SU-DHL-6 (cell line): ENCODE measurements at regions not wholly inside any gene's neighbourhood (a gene's known extent, or its start where the extent isn't known, plus 50 kb on each side); places are given as distances from the start of the nearest gene placed in this dataset.

Source experiments
- H2AFZ ChIP-seq: fragments of 200-600 bp; sonication (generic); 2 replicates; pipeline ENCODE4 v1.6.1; 2014; ENCODE audit warnings: low read depth, mild to moderate bottlenecking, moderate library complexity, mixed read lengths, antibody characterized with exemption, low read length; ENCODE audit not compliant: severe bottlenecking
- H3F3A ChIP-seq: fragments of 200-600 bp; shearing (Covaris generic); 2 replicates; pipeline ENCODE4 v1.6.0; 2016; ENCODE audit warnings: antibody characterized with exemption, mild to moderate bottlenecking; ENCODE audit not compliant: insufficient read depth
- H3K27ac ChIP-seq: fragments of 200-600 bp; sonication (generic); 2 replicates; pipeline ENCODE4 v1.5.1; 2016; ENCODE audit warnings: low read depth, mild to moderate bottlenecking, low read length, moderate library complexity, mixed read lengths
- H3K27me3 ChIP-seq: fragments of 200-600 bp; sonication (generic), shearing (Covaris generic); 2 replicates; pipeline ENCODE4 v1.6.0; 2014; ENCODE audit warnings: mild to moderate bottlenecking, low read length
- H3K36me3 ChIP-seq: fragments of 200-600 bp; sonication (generic); 2 replicates; pipeline ENCODE4 v1.6.1; 2014; ENCODE audit warnings: mild to moderate bottlenecking, low read length, mixed read lengths
- H3K4me2 ChIP-seq: fragments of 300-600, 200-600 bp; shearing (Covaris generic), sonication (generic); 2 replicates; pipeline ENCODE4 v1.6.0; 2014; ENCODE audit warnings: low read length, low read depth, mild to moderate bottlenecking; ENCODE audit not compliant: poor library complexity, severe bottlenecking
- H3K4me3 ChIP-seq: fragments of 200-600 bp; sonication (generic); 2 replicates; pipeline ENCODE4 v1.5.1; 2014; ENCODE audit warnings: antibody characterized with exemption, low read length, mild to moderate bottlenecking, mixed read lengths; ENCODE audit not compliant: insufficient read depth, poor library complexity, severe bottlenecking
- H3K79me2 ChIP-seq: fragments of 200-600 bp; sonication (generic); 2 replicates; pipeline ENCODE4 v1.6.1; 2014; ENCODE audit warnings: mild to moderate bottlenecking, low read length, moderate library complexity; ENCODE audit not compliant: insufficient read depth
- H3K9ac ChIP-seq: fragments of 200-600 bp; sonication (generic); 2 replicates; pipeline ENCODE4 v1.7.0; 2014; ENCODE audit warnings: mild to moderate bottlenecking, low read length
- H3K9me2 ChIP-seq: fragments of 200-600 bp; sonication (generic); replicated peaks from 2 replicates; pipeline ENCODE4 v1.6.1; 2014; ENCODE audit warnings: low read length; ENCODE audit not compliant: insufficient read depth
- H3K9me3 ChIP-seq: fragments of 200-600 bp; sonication (generic); 2 replicates; pipeline ENCODE4 v1.6.1; 2014; ENCODE audit warnings: low read length, mixed read lengths; ENCODE audit not compliant: insufficient read depth
- H4K20me1 ChIP-seq: fragments of 200-600 bp; sonication (generic); 2 replicates; pipeline ENCODE4 v1.6.1; 2014; ENCODE audit warnings: low read depth, mild to moderate bottlenecking, antibody characterized with exemption, low read length, moderate library complexity, mixed read lengths
- CTCF ChIP-seq: fragments of 200-600 bp; sonication (generic); IDR thresholded peaks from one replicate; pipeline ENCODE4 v1.5.1; 2017; ENCODE audit warnings: antibody characterized with exemption, mild to moderate bottlenecking, low read length, moderate library complexity; ENCODE audit not compliant: insufficient read depth, poor library complexity, severe bottlenecking
- EZH2phosphoT487 ChIP-seq: fragments of 200-600 bp; sonication (generic), shearing (Covaris generic); conservative IDR thresholded peaks from 2 replicates; pipeline ENCODE4 v1.6.1; 2018; ENCODE audit warnings: mild to moderate bottlenecking, antibody characterized with exemption, low read length, moderate library complexity, mixed read lengths

- no peaks in the 10 kb centered on the region for H3K79me2 ChIP-seq
- H2AFZ ChIP-seq, result no peak overlapping the region
- no peaks in the 10 kb centered on the region for H3K27me3 ChIP-seq
- no peaks in the 10 kb centered on the region for H3K9me2 ChIP-seq
- H3K9ac ChIP-seq, result no peak overlapping the region
- TF ChIP-seq CTCF (no peak), EZH2phosphoT487 (no peak)
- H3K4me3 ChIP-seq, result no peak overlapping the region
- no peak overlapping the region for H3K4me2 ChIP-seq
- no peaks in the 10 kb centered on the region for H3F3A ChIP-seq
- H4K20me1 ChIP-seq, result no peaks in the 10 kb centered on the region
- H3K9me3 ChIP-seq, result no peaks in the 10 kb centered on the region
- H3K27ac ChIP-seq, result no peak overlapping the region
- H3K36me3 ChIP-seq, result no peaks in the 10 kb centered on the region
Measured at GRCh38 chr18:78741381-78742217, 238.0 kb upstream of the SALL3 start.

- Histone ChIP-seq H3K27ac (no peak overlapping the region), H3K9me2 (no peaks in the 10 kb centered on the region), H2AFZ (no peak overlapping the region), H3K9me3 (no peaks in the 10 kb centered on the region), H3K4me3 (no peak overlapping the region), H3F3A (no peaks in the 10 kb centered on the region), H3K79me2 (no peaks in the 10 kb centered on the region), H3K27me3 (no peaks in the 10 kb centered on the region), H4K20me1 (no peaks in the 10 kb centered on the region), H3K9ac (no peak overlapping the region), H3K36me3 (no peaks in the 10 kb centered on the region), H3K4me2 (no peak overlapping the region)
- TF ChIP-seq EZH2phosphoT487 (no peak), CTCF (no peak)
Measured at GRCh38 chr18:78742218-78742745, 237.3 kb upstream of the SALL3 start.

- Histone ChIP-seq H3K4me3 (no peak overlapping the region), H3K4me2 (no peak overlapping the region), H3F3A (no peaks in the 10 kb centered on the region), H3K36me3 (no peaks in the 10 kb centered on the region), H2AFZ (no peak overlapping the region), H3K27ac (no peak overlapping the region), H3K27me3 (no peaks in the 10 kb centered on the region), H4K20me1 (no peaks in the 10 kb centered on the region), H3K9me3 (no peaks in the 10 kb centered on the region), H3K9ac (no peak overlapping the region), H3K79me2 (no peaks in the 10 kb centered on the region), H3K9me2 (no peaks in the 10 kb centered on the region)
- no peak for TF ChIP-seq CTCF
- no peak for TF ChIP-seq EZH2phosphoT487
Measured at GRCh38 chr18:78743078-78743477, 236.5 kb upstream of the SALL3 start.
